ENCODE measurements at regions not wholly inside any gene's neighbourhood (a gene's known extent, or its start where the extent isn't known, plus 50 kb on each side); places are given as distances from the start of the nearest gene placed in this dataset.

- TF ChIP-seq, protein P1, sequence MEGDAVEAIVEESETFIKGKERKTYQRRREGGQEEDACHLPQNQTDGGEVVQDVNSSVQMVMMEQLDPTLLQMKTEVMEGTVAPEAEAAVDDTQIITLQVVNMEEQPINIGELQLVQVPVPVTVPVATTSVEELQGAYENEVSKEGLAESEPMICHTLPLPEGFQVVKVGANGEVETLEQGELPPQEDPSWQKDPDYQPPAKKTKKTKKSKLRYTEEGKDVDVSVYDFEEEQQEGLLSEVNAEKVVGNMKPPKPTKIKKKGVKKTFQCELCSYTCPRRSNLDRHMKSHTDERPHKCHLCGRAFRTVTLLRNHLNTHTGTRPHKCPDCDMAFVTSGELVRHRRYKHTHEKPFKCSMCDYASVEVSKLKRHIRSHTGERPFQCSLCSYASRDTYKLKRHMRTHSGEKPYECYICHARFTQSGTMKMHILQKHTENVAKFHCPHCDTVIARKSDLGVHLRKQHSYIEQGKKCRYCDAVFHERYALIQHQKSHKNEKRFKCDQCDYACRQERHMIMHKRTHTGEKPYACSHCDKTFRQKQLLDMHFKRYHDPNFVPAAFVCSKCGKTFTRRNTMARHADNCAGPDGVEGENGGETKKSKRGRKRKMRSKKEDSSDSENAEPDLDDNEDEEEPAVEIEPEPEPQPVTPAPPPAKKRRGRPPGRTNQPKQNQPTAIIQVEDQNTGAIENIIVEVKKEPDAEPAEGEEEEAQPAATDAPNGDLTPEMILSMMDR (IDR thresholded peaks at IDR 0.05 in 8 of 11, conservative IDR thresholded peaks at IDR 0.05 in 3 of 11) = no peak
- TF ChIP-seq POLR2A (IDR thresholded peaks at IDR 0.05) = no peak
- no peak for TF ChIP-seq POLR2AphosphoS5 (IDR thresholded peaks at IDR 0.05)
- Histone ChIP-seq H3K36me3 (no peaks in the 10 kb centered on the region), H3K4me3 (no peak overlapping the region), H3K27me3 (replicated peaks in 1 of 7) (peaks cover 0 to 56% (median 6%) of the 10 kb centered on the region in 7 donors), H3K27ac (no peak overlapping the region), H3K9me3 (no peaks in the 10 kb centered on the region), H3K4me1 (peaks cover 0 to 9% (median 3%) of the 10 kb centered on the region in 6 donors)
- intact Hi-C loops (cut with DNase I; ENCODE audit: low total_unique reads) = no loop called here
- DNase-seq = no peak
- WGBS, 5 donors = 81 to 89% (median 83%) methylated on average over 1 of the region's 1 CpG
Observed at GRCh38 chr10:104582966-104583365, 58.1 kb upstream of the SORCS3 start.

DNA sequence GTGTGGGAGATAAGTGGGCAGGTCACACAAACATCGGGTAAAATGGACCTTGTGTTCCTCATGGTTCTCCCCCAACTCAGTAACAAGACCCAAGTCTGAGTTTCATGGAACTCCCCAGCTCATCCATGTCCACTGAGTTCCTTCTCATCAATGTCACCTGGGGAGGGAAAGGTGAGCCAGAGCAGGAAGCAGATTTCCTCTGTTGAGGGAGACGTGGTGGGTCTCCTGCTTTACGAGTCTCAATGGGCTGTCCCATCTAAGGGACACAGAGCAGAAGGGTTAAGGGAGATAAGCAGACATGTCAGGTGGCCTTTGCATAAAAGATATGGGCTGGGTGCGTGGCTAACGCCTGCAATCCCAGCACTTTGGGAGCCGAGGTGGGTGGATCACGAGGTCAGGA, 56.5 kb upstream of the SORCS3 start:
- Histone ChIP-seq H3K9me3 (no peaks in the 10 kb centered on the region), H3K36me3 (no peaks in the 10 kb centered on the region), H3K4me1 (peaks cover 0 to 9% (median 3%) of the 10 kb centered on the region in 6 donors), H3K4me3 (no peak overlapping the region), H3K27me3 (replicated peaks in 1 of 7) (peaks cover 0 to 55% (median 6%) of the 10 kb centered on the region in 7 donors), H3K27ac (no peak overlapping the region)
- DNase-seq = no peak
- TF ChIP-seq, protein P1 (IDR thresholded peaks at IDR 0.05 in 8 of 11, conservative IDR thresholded peaks at IDR 0.05 in 3 of 11) = no peak
- WGBS, 5 donors = 68 to 80% (median 75%) methylated on average over 7 of the region's 7 CpGs
- intact Hi-C loops (cut with DNase I; ENCODE audit: low total_unique reads) = no loop called here

DNA sequence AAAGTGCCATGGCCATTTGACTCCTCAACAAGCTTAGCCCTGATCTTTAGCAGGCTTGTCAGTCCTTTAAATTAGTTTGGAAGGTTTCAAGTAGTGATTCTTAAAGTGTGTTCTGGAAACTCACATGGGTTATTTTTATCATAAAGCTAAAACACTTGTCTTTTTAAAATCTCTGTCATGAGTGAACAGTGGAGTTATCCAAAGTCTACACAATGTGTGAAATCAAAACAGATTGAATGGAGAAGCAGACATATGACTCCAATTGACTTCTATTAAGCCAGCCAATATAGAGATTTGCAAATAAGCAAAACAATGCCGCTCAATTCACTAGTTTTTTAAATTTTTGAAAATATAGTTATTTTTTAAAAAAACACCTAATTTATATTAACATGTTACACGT, 53.3 kb upstream of the SORCS3 start:
- Histone ChIP-seq H3K4me1 (no peaks in the 10 kb centered on the region), H3K27ac (no peak overlapping the region), H3K4me3 (no peak overlapping the region), H3K9me3 (no peaks in the 10 kb centered on the region), H3K36me3 (no peaks in the 10 kb centered on the region), H3K27me3 (replicated peaks in 1 of 7) (peaks cover 0 to 40% (median 0%) of the 10 kb centered on the region in 7 donors)
- intact Hi-C loops (cut with DNase I; ENCODE audit: low total_unique reads) = no loop called here
- DNase-seq = no peak
- WGBS, 5 donors = 75 to 89% (median 83%) methylated on average over 2 of the region's 2 CpGs
- TF ChIP-seq POLR2A (IDR thresholded peaks at IDR 0.05) (no peak), POLR2AphosphoS5 (IDR thresholded peaks at IDR 0.05) (no peak)
- TF ChIP-seq, protein P1 (IDR thresholded peaks at IDR 0.05 in 8 of 11, conservative IDR thresholded peaks at IDR 0.05 in 3 of 11) = no peak

- intact Hi-C loops (cut with DNase I; ENCODE audit: low total_unique reads) = no loop called here
- WGBS, 5 donors = 73 to 86% (median 81%) methylated on average over 4 of the region's 4 CpGs
- no peaks in the 10 kb centered on the region for H3K9me3 ChIP-seq
- no peak overlapping the region for H3K4me3 ChIP-seq
- no peaks in the 10 kb centered on the region for H3K4me1 ChIP-seq
- H3K27me3 ChIP-seq (replicated peaks in 1 of 7) = peaks cover 0 to 28% (median 0%) of the 10 kb centered on the region in 7 donors
- TF ChIP-seq POLR2A (IDR thresholded peaks at IDR 0.05) (no peak), POLR2AphosphoS5 (IDR thresholded peaks at IDR 0.05) (no peak)
- TF ChIP-seq, protein P1 (IDR thresholded peaks at IDR 0.05 in 8 of 11, conservative IDR thresholded peaks at IDR 0.05 in 3 of 11) = no peak
- DNase-seq = no peak
- H3K27ac ChIP-seq = no peak overlapping the region
- H3K36me3 ChIP-seq = no peaks in the 10 kb centered on the region
Observed at GRCh38 chr10:104589431-104589830, 51.7 kb upstream of the SORCS3 start.

Measured in spleen (tissue), 11 donors.